ENCODE measurements at regions not wholly inside any gene's neighbourhood (a gene's known extent, or its start where the extent isn't known, plus 50 kb on each side); places are given as distances from the start of the nearest gene placed in this dataset.

DNA sequence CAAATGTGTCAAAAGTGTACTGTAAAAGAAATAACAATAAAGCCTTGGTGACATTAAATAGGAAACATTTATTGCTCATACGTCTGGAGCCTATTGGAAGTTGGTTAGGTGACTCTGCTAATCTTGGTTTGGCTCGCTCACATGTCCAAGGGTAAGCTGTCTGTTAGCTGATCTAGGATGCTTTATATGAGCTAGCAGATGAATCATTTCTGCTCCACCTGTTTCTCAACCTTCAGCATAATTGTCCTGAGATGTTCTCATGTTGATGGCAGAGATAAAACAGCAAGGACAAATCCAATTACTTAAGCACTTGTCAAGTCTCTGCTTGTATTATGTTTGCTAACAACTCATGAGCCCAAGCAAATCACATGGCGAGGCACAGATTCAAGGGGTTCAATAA lies 56.0 kb upstream of the CD53 start:
- TF ChIP-seq, protein P1, sequence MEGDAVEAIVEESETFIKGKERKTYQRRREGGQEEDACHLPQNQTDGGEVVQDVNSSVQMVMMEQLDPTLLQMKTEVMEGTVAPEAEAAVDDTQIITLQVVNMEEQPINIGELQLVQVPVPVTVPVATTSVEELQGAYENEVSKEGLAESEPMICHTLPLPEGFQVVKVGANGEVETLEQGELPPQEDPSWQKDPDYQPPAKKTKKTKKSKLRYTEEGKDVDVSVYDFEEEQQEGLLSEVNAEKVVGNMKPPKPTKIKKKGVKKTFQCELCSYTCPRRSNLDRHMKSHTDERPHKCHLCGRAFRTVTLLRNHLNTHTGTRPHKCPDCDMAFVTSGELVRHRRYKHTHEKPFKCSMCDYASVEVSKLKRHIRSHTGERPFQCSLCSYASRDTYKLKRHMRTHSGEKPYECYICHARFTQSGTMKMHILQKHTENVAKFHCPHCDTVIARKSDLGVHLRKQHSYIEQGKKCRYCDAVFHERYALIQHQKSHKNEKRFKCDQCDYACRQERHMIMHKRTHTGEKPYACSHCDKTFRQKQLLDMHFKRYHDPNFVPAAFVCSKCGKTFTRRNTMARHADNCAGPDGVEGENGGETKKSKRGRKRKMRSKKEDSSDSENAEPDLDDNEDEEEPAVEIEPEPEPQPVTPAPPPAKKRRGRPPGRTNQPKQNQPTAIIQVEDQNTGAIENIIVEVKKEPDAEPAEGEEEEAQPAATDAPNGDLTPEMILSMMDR (conservative IDR thresholded peaks at IDR 0.05; ENCODE audit: low read depth, low read length): no peak
- H3K4me3 ChIP-seq (ENCODE audit: low read depth, low read length): no peak overlapping the region
- DNase-seq (ENCODE audit: low read depth): no peak

DNA sequence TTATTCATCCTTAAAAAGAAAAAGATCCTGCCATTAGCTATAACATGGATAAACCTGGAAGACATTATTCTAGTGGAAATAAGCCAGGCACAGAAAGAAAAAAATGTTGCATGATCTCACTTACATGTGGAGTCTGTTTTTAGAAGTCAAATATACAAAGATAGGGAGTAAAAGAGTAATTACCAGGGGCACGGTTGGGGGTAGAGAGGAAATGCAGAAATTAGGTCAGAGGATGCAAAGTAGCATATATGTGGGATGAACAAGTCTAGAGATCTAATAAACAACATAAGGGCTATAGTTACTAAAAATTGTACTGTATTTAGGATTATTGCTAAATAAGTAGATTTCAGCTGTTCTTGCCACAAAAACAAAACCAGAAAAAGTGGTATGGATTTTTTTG lies 61.4 kb upstream of the CD53 start:
- no peak overlapping the region for H3K4me3 ChIP-seq (ENCODE audit: low read depth, low read length)
- TF ChIP-seq, protein P1 (conservative IDR thresholded peaks at IDR 0.05; ENCODE audit: low read depth, low read length): no peak
- DNase-seq (ENCODE audit: low read depth): no peak

DNA sequence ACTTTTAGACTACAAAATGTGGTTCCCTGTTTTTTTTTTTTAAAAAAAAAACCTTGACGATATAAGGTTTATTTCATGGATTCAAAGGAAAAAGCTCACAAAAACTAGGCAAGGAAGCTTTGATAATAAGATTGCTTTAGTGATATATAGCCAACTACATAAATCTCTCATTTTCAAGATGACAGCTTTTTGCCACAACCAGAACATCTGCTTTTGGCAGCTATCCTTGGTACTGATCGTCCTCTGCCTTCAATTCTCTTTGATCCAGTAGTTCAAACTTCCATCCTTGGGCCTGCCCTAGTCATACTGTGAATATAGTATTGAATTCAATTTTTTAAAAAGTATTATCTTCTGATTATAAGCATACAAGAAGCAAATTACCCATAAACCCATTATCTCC lies 72.9 kb upstream of the CD53 start:
- no peak overlapping the region for H3K4me3 ChIP-seq (ENCODE audit: low read depth, low read length)
- TF ChIP-seq, protein P1 (conservative IDR thresholded peaks at IDR 0.05; ENCODE audit: low read depth, low read length): no peak
- DNase-seq (ENCODE audit: low read depth): no peak

DNA sequence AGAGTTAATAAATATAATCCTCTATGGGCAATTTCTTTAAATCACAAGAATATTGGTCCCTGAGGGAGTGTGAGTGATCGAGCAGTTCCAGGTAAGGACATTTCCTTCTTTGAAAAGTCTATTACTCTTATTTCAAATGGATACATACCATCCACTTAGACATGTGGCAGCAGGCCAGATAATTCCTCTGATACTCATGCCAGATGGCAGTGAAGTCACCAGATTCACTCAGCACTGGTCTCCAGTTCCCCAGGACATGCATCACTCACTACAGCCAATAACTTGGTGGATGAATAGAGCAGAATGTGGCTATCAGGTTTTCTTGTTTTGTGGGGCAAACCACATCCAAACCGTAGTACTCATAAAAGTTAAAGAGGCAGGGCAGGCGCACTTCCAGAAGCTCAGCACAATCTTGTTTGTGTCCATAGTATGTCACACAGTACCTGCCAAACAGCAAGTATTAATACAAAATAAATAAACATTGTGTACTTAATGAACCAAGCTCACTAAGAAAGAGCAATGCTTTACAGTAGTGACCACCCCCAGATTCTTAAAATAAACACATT lies 74.2 kb upstream of the CD53 start:
- no peak overlapping the region for H3K4me3 ChIP-seq (ENCODE audit: low read depth, low read length)
- DNase-seq (ENCODE audit: low read depth): no peak
- TF ChIP-seq, protein P1 (conservative IDR thresholded peaks at IDR 0.05; ENCODE audit: low read depth, low read length): no peak

DNA sequence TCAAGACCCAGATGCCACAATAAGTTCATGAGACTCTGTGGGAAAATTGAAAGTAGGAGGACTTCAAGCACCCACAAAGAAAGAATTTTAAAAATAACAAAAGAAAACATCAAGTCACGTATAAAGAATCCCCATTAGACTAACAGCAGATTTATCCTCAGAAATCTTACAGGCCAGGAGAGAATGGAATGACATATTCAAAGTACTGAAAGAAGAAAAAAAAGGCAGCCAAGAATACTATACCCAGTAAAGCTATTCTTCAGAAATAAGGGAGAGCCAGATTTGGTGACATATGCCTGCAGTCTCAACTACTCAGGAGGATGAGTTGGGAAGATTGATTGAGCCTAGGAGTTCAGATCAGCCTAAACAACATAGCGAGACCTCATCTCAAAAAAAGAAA lies 84.3 kb upstream of the CD53 start:
- H3K4me3 ChIP-seq (ENCODE audit: low read depth, low read length): no peak overlapping the region
- no peak for DNase-seq (ENCODE audit: low read depth)
- TF ChIP-seq, protein P1 (conservative IDR thresholded peaks at IDR 0.05; ENCODE audit: low read depth, low read length): no peak

DNA sequence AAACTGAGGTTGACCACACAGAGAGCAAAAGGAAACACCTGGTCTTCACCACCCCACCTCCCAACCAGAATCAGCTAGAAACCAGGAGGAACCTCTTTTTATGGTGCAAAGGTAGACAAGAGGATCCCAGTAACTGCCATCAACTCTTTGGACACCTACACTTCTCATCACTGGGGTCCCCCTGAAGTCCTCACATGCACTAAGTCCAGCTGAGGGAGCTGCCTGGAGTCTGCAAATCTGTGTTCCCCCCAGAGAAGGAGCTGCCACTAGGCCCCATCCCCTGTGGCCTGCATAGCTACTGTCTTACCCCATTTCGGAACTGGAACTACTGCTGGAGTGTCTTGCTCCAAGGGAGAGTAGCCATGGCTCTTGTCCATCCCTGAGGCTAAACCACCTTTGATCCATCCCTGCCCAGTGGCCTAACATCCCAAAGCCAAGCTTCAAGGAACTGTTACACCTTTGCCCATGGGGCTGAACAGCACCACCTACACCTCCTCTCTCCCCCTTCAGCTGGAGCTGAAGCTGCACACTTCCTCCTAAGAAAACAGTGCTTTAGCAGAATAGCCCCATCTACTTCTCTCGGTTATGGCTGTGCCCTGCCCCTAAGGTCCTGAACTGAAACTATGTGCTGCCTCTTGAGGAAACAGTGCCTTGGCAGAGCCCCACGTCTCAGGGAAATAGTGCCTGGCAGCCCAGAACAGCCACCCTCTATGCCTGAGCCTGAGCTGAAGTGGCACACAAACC lies 85.4 kb upstream of the CD53 start:
- no peak overlapping the region for H3K4me3 ChIP-seq (ENCODE audit: low read depth, low read length)
- DNase-seq (ENCODE audit: low read depth): no peak
- TF ChIP-seq, protein P1 (conservative IDR thresholded peaks at IDR 0.05; ENCODE audit: low read depth, low read length): no peak

Data from epithelial cell of proximal tubule (primary cell).